K562 (cell line): ENCODE measurements at regions not wholly inside any gene's neighbourhood (a gene's known extent, or its start where the extent isn't known, plus 50 kb on each side); places are given as distances from the start of the nearest gene placed in this dataset.

ENCODE experiments used
- ARID3B ChIP-seq: fragments of 250-450 bp; sonication (Bioruptor Pico); IDR thresholded peaks from 2 replicates; pipeline ENCODE4 v1.4.0; 2020; ENCODE audit warnings: borderline replicate concordance
- E2F4 ChIP-seq: sonication (generic); formaldehyde crosslinking; IDR thresholded peaks from 2 replicates; pipeline ENCODE4 v1.8.0; 2022; ENCODE audit warnings: mild to moderate bottlenecking, low read depth, missing genetic modification reagents
- MIER1 ChIP-seq: fragments of 450-650 bp; IDR thresholded peaks from 2 replicates; pipeline ENCODE4 v1.6.1; 2016; ENCODE audit warnings: antibody characterized with exemption, mild to moderate bottlenecking, low read depth
- SMARCA4 ChIP-seq: fragments of 450-650 bp; IDR thresholded peaks from 2 replicates; pipeline ENCODE4 v1.6.1; 2016
- TCF3 ChIP-seq: sonication (generic); formaldehyde crosslinking; IDR thresholded peaks from 2 replicates; pipeline ENCODE4 v1.4.0; 2020; ENCODE audit warnings: mild to moderate bottlenecking, missing genetic modification reagents
- TEAD4 ChIP-seq, 2 experiments: sonication (generic) in 1 of 2; formaldehyde crosslinking in 1 of 2; IDR thresholded peaks; 2 replicates each; pipeline versions ENCODE4 v1.6.1 to v1.8.0; 2012 to 2022; ENCODE audit warnings: borderline replicate concordance in 1 of 2, inconsistent platforms in 1 of 2, low read length in 1 of 2, mild to moderate bottlenecking in 1 of 2, missing genetic modification reagents in 1 of 2
- TFAP4 ChIP-seq: sonication (generic); formaldehyde crosslinking; IDR thresholded peaks from 2 replicates; pipeline ENCODE4 v1.8.0; 2022; ENCODE audit warnings: missing genetic modification reagents, mild to moderate bottlenecking, moderate library complexity, borderline replicate concordance
- TGIF2 ChIP-seq: sonication (generic); formaldehyde crosslinking; IDR thresholded peaks from 2 replicates; pipeline ENCODE4 v1.8.1; 2022; ENCODE audit warnings: mild to moderate bottlenecking, missing genetic modification reagents, moderate library complexity
- THAP7 ChIP-seq: fragments of 250-450 bp; sonication (Bioruptor Pico); IDR thresholded peaks from 2 replicates; pipeline ENCODE4 v1.5.0; 2021
- ZBTB49 ChIP-seq: sonication (generic); formaldehyde crosslinking; IDR thresholded peaks from 2 replicates; pipeline ENCODE4 v1.8.0; 2022; ENCODE audit warnings: missing genetic modification reagents, mild to moderate bottlenecking, borderline replicate concordance
- ZNF444 ChIP-seq: fragments of 250-450 bp; sonication (Bioruptor Pico); IDR thresholded peaks from 2 replicates; pipeline ENCODE4 v1.4.0; 2020; ENCODE audit warnings: mild to moderate bottlenecking, moderate library complexity
- ZNF584 ChIP-seq: fragments of 200-800 bp; sonication (Bioruptor generic); IDR thresholded peaks from 2 replicates; pipeline ENCODE4 v1.6.1; 2016; ENCODE audit warnings: low read depth, mild to moderate bottlenecking, missing genetic modification characterization, missing compliant biosample characterization

- TF ChIP-seq TFAP4 (CRISPR knock-in tag) (no peak; the same call in 1 of the 2 replicates), TGIF2 (CRISPR knock-in tag) (no peak), MIER1 (no peak), E2F4 (no peak), THAP7 (CRISPR knock-in tag) (no peak), ZNF584 (CRISPR knock-in tag) (0 out of 2 replicates have a peak, but pooled peaks have one; percentile 27), ZBTB49 (CRISPR knock-in tag) (no peak), TEAD4 (IDR thresholded peaks at IDR 0.05; ENCODE audit: low read length) (peak; percentile 92), TEAD4 (CRISPR knock-in tag; IDR thresholded peaks at IDR 0.05; ENCODE audit: borderline replicate concordance) (no peak), ZNF444 (peak; percentile 17; the same call in 1 of the 2 replicates), TCF3 (peak; percentile 92), SMARCA4 (peak; percentile 94), ARID3B (no peak)
These were observed 183.2 kb upstream of the JARID2 start (continued) for GRCh38 chr6:15062516-15063252.
